ENCODE measurements at regions not wholly inside any gene's neighbourhood (a gene's known extent, or its start where the extent isn't known, plus 50 kb on each side); places are given as distances from the start of the nearest gene placed in this dataset.
"Not testable (repeated sequence)": the region's sequence is repeated elsewhere in the genome, so short reads cannot be mapped to it uniquely, and the experiment has no call there.

DNA sequence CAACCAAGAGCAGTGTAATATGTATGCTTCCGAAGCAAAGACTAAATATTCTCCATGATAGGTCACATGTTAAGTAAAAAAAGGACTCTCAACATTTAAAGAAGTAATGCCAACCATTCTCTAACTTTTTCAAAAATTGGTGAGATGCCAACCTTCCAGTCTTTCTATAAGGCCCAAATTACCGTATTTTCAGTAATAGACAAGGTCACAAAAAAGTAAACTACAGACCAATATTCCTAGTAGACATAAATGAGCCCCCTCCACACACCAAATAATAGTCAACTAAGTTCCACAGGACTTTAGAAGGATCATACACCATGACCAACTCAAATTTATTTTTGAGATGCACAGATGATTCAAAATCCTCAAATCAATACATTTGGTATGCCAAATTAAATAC lies 867.4 kb downstream of the TMEM121 start:
- no peak for DNase-seq

DNA sequence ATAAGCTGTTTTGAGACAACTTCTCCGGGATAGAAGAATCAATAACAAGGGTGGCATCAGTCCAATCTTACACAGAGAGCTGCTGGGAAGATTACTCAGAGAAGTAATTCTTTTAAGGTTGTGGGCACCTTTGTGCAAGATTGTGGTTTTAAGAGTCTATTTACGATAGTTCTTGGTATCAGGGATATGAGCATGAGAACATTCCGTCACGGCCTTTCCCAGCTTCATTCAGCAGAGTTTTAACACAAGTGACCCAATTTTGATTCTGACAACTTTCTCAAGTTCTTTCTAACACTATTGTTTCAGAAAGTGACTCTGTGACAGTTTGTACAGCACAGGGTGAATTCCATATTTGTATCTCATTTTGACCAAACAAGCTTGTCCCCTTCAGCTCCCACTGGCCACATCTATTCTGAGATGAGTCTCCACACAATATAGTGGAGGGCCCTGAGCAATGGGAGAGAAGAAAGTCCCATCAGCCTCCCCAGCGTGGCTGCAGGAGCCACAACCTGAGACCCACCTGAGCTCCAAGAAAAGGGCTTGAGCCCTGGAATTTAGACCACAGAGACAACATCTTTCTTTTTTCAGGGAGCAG lies 869.2 kb downstream of the TMEM121 start:
- no peak for DNase-seq

DNA sequence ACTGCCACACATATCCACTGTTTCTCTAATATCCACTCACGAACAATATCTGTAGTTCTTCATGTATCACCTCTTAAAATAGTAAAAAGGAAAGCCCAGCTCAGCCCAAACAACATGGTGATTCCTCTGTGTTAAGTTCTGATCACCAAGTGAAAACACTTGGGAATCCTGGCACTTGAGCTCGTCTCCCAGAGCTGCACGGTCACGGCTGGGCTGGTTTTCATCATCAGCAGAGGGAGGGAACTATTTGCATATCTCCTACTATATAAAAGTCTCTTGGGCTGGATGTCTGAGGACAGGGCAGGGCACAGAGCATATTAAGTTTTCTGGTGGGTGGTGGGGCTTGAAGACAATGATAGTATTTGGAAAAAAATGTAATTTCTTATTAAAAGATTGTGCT lies 870.6 kb downstream of the TMEM121 start:
- no peak for DNase-seq

DNA sequence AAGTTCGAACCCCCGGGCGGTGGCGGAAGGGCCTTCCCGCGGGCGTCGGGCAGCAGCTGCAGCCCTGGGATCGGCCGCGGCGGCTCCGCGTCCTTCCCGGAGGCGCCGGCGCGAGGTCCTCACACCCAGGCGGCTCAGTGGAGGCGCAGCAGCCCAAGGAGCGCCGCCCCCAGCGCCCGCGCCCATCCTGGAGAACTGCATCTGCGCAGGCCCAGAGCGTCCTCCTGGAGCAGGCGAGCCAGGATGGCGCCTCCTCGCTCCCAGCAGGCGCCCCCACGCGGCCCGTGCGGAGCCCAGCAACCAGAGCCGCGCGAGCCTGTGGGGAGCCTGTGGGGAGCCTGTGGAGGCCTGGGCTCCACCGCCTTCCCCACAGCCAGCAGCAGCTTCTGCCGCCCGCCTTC lies 872.5 kb downstream of the TMEM121 start:
- peak; percentile 40 to 59 for DNase-seq

DNA sequence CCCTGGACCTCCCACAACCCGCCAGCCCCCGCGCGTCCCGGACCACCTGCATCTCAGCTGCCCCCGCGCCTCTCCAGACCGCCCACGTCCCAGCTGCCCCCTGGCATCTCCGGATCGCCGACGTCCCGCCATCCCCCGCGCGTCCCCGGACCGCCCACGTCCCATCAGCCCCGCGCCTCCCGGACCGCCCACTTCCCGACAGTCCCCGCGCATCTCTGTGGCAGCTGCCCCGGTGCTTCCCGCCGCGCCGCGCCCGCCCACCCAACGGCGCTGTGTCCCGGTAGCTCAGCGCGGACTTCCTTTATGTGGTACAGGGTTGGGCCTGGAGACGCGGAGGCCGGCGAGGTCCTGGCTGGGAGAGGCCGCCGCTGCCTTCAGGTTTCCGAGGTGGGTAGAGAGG lies 874.9 kb downstream of the TMEM121 start:
- DNase-seq, result not testable (repeated sequence)

DNA sequence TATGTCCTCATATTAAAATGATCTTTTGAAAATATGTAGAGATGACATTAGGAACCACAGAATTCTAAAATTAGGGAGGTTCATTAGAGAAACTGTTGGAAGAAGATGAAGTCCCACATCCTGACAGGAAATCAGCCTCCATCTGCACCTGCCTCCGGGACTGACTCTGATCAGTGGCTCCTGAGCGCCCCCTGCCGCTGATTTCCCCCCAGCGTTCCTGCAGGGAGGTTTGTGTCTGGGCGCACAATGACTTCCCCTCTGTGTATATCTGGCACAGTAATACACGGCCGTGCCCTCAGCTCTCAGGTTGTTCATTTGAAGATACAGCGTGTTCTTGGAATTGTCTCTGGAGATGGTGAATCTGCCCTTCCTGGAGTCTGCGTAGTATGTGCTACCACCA lies 883.8 kb downstream of the TMEM121 start:
- peak in 1 of 2 experiments; percentile 20 for DNase-seq

DNA sequence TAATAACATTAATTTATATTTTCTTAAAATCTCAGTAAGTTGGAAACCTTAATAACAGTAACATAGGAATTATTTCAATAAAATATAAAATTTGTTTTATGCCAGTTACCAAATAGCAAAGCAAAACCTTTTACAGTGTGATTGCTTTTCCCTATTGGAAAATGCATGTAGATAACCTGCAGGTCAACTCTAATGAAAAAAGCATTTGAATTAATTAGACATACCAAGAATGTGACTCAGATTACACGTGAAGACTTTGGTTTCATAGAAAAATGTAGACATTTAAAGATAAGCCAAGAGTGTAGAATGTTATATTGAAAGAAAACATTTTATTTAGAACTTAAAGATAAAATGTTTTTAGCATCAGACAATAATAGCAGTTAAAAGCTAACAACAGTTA lies 888.1 kb downstream of the TMEM121 start:
- no peak for DNase-seq

DNA sequence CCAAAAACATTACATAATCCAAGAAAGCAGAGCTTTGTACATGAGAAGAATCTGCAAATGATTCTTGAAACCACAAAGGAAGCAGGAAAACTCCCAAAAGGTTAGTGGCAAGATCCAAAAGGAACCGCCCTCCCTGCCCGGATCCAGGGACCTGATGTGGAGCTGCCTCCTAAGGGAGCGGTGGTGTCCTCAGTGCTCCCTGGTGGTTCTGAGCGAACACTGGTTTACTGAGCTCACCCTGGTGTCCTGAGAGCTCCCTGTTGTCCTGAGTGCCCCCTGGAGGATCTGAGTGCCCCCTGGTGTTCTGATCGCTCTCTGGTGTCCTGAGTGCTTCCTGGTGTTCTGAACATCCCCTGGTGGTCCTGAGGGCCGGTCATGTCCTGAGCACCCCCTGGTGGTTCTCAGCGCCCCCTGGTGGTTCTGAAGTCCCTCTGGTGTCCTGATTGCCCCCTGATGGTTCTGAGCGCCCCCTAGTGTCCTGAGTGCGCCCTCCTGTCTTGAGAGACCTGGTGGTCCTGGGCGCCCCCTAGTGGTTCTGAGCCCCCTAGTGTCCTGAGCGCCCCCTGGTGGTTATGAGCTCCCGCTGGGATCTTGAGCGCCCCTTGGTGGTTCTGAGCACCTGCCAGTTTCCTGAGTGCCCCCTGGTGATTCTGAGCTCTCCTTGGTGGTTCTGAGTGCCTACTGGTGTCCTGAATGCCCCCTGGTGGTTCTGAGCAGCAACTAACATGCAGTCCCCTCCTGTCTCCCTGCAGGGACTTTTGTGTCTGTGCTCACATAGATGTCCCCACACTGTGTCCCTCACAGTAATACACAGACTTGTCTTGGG lies 891.1 kb downstream of the TMEM121 start:
- DNase-seq, result peak; percentile 21 to 54

DNA sequence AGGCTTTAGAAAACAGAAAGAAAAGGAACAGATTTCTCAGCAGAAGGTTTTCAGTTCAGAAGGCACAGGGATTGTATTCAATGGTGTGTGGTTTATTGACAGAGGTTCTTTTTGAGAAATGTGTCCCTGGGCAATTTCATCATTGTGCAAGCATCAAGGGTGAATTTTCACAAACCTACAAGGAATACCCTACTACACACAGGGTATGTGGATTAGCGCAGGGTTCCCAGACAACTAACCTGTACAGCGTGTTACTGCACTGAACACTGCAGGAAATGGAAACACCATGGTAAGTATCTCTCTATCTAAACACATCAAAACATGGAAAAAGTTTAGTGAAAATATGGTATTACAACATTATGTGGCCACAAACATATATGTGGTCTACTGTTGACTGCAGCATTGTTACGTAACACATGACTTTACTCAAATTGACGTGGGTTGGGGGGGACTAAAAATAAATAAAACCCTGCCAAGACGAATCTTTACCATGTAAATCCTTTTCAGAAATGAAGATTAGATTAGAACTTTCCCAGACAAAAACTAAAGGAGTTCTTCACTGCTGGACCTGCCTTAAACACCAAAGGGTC lies 893.1 kb downstream of the TMEM121 start:
- no peak for DNase-seq

DNA sequence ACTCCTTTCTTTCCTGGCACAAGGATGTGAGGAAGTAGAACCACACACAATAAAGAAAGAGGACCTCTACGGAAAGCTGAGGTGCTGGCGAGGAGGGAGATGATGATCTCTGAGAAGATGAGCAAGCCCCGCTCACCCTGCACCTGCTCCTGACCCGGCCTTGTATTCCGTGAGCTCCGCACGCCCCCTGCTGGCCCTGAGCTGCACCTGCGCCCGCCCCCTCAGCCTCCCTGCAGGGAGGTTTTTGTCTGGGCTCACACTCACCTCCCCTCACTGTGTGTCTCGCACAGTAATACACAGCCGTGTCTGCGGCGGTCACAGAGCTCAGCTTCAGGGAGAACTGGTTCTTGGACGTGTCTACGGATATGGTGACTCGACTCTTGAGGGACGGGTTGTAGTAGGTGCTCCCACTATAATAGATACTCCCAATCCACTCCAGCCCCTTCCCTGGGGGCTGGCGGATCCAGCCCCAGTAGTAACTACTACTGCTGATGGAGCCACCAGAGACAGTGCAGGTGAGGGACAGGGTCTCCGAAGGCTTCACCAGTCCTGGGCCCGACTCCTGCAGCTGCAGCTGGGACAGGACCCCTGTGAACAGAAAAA lies 895.1 kb downstream of the TMEM121 start:
- peak; percentile 26 to 41 for DNase-seq

DNA sequence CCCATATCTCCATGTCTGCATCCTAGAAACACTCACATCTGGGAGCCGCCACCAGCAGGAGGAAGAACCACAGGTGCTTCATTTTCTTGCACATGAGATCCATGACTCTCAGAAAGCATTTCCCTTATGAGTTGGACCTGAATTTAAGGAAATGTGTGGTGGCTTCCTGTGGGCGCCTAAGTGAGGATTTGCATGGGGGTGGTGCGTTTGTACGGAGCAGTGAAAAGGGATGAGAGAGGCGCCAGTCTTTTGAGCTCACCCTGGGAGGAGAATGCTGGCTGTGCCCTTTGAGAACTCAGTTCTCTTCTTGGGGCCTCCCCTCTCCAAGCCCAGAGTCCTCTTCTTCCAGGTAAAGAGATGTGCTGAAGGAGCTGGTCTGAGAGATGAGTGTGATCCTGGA lies 895.7 kb downstream of the TMEM121 start:
- DNase-seq, result no peak

DNA sequence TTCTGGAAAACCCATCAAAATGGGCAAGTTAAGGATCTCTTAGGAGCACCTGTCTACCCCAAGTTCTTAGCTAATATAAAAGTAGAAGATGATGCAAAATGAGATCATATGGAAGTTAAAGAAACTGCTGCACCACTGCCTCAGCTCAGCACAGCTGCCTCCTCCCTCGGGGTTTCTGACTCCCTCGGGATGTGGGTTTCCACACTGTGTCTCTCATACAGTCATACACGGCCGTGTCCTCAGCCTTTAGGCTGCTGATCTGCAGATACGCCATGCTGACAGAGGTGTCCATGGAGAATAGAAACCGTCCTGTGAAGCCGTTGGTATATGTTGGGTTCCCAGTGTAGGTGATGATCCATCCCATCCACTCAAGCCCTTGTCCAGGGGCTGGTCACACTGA lies 898.8 kb downstream of the TMEM121 start:
- DNase-seq, result not testable (repeated sequence)

DNA sequence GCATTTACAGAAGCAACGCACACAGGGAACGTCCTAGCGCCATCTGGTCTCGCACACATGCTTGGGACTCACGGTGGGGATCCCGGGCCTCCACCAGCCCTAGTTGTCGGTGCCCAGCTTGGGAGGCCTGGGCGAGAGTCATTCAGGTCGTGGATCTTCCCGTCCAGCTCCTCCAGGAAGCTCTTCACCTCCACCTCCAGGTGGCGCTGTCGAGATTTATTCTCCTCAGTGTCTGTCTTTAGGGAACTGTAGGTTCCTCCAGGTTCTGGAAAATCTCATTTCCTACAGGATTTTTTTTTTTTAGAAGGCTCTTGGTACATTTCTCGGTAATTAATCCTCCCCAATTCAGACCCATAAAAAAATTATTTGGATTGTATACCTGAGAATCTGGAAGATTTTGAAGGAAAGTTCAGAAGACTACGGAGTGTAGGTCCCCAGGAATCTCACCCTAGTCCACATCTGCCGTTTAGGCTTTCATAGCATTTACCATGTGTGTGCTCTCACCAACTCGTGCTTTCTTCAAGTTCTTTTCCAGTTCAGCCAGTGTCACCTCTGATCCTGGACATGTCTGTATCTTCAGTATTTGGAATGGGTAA lies 910.0 kb downstream of the TMEM121 start:
- DNase-seq, result peak; percentile 24 to 40

DNA sequence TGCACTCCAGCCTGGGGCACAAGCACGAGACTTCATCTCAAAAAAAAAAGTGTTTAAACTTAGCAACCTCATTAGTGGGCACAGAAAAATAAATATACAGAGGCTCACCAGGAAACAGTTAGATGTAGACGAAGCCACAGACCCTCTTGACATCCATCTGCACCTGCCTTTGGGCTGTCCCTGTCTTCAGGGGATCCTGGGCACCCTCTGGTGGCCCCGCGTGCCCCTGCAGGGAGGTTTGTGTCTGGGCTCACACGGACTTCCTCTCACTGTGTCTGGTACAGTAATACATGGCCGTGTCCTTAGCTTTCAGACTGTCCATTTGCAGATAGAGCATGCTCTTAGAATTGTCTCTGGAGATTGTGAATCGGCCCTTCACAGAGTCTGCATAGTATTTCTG lies 916.5 kb downstream of the TMEM121 start:
- peak; percentile 48 to 59 for DNase-seq

DNA sequence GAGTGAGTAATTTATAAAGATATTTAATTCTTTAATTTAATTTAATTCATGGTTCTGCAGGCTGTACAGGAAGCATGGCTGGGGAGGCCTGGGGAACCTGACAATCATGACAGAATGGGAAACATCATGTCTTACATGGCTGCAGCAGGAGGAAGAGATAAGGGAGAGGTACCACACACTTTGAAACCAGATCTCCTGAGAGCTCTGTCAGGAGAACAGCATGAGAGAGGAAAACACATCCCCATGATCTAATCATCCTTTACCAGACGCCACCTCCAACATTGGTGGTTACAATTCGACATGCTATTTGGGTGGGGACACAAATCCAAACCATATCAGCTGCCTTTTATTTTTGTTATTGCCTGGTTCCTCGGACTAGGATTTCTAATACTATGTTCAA lies 928.6 kb downstream of the TMEM121 start:
- no peak for DNase-seq

DNA sequence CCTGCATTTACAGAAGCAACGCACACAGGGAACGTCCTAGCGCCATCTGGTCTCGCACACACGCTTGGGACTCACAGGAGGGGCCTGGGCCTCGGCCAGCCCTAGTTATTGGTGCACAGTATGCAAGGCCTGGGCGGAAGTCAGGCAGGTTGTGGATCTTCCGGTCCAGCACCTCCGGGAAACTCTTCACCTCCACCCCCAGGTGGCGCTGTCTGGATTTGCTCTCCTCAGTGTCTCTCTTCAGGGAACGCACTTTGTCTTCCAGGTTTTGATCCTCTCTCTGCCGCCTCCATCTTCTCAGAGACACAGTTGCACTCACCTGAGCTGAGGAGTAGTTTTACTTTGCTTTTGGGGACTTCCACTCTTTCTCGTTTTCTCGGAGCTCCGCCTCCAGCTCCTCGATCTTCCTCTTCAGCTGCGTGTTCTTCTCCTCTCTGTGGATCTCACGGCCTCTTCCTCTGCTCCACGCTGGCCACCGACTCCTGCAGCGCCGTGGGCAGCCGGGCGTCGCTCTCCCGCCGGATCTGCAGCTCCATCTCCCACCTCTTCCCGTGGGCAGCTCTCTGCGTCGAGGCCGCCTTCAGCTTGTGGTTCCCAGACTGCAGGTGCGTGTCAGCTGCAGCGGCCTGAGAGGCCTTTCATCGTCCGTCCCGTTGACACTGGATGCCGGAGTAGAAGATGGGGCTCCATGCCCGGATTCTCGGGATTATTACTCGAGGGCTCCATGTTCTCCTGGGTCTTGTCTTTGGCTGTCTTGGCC lies 933.8 kb downstream of the TMEM121 start:
- DNase-seq, result peak; percentile 28 to 34

DNA sequence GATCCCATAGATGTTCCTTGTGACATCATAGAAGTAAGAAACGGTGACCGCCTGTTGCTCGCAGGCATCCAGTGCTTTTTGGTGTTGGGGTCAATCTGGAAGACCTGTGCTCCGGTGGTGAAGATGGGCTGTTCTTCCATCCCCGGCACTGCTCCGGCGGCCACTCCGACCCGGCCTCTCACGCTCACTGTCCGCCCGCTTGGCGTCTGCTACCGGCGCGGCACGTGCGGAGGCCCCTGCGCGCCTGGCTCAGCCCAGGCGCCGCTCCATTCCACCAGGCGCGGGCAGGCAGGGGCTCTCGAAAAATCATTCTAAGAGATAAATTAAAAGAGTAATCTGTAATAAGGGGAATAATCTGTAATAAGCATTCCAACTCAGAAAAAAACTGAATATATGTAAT lies 934.5 kb downstream of the TMEM121 start:
- no peak for DNase-seq

DNA sequence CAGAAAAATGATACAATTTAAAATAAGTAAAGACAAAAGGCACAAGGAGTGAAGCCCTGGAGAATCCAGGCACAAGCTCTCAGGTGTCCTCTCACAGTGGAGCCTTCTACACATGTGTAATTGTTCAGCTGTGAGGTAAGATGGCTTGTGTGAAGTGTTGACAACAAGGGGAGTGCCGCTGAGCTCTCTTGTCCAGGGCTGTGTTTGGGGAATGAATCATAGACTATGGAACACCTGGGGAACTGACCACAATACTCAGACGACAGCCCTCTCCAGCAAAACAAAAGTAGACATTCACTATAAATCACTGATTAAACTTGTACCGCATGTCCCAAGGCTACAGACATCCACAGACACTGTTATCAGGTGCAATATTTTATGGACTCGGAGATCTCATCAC lies 940.1 kb downstream of the TMEM121 start:
- peak; percentile 58 to 70 for DNase-seq

DNA sequence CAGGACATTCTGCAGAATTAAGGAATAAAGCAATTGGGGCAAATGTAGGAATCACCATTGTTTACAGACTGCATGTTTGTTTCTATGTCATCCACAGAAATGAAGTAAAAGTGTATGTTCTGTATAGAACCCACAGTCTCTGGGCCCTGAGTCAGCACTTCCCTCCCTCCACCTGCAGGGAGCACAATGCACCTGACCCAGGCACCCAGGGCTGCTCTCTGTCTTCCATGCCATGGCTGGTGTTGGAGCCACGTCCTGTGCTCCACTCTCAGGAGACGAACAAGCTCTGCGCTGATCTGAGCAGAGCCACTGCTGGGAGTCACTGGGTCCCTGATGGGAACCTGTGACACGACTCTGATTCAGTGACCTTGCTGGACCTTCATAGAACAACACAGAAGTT lies 942.5 kb downstream of the TMEM121 start:
- not testable (repeated sequence) for DNase-seq

DNA sequence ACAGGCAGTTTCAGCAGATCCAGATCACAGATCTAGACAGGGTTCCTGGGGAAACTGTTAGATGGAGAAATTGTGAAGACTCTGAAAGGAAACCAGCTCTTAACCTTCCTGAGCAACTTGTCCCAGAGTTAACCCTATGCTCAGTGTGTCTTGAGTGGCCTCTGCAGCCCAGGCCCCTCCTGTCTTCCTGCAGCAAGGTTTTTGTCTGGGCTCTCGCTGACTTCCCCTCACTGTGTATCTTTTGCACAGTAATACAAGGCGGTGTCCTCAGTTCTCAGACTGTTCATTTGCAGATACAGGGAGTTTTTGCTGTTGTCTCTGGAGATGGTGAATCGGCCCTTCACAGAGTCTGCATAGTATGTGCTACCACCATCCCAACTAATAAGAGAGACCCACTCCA lies 943.6 kb downstream of the TMEM121 start:
- DNase-seq, result not testable (repeated sequence)

DNA sequence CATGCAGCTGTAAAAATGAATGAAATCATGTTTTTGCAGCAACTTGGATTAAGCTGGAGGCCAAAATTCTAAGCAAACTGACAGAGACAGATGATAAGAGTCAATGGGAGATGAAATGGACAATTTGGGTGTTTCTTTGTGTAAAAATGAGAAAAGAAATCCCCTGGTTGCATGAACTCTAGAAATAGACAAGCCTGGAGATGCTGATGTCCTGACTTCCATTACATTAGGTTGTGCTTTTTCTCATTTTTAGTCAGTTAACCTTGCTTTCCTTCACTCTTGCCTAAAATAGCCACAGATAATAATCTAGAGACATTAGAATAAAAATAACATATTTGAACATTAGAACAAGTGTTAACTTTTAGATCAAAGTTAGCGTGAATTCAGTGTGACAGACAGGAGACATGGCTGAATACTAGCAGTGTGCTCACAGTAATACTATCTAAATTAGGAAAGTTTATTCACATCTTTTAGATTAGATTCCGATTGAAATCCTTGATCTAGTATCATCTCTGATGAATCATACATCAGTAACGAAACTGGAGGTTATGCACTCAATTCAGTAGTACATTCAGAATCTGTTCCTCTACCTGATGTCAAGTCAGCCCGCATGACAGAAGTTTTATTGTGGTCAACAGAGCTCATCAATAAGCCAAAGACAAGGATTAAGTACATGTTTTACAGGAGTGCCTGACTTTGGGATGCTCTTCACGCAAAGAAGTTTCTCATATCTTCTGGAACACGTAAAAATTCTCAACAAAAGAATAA lies 948.1 kb downstream of the TMEM121 start:
- DNase-seq, result not testable (repeated sequence)

DNA sequence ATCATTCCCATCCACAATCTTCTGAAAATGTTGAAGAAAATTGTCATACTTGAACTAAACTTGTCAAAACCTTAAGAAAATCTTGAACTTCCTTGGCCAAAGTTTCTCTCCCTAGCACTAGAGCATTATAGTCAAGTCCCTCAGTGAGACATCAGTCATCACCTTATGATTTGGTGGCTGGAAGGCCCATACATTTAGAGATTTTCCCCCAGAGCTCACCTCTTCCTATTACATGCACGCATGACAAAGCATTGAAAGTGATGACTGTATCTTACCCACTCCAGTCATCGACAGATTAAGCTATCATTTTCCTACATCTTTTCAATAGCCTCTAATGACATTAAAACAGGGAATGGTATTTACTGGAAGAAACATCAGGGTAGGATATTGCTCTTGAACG lies 948.8 kb downstream of the TMEM121 start:
- not testable (repeated sequence) for DNase-seq
